ENCODE measurements at regions not wholly inside any gene's neighbourhood (a gene's known extent, or its start where the extent isn't known, plus 50 kb on each side); places are given as distances from the start of the nearest gene placed in this dataset.

DNA sequence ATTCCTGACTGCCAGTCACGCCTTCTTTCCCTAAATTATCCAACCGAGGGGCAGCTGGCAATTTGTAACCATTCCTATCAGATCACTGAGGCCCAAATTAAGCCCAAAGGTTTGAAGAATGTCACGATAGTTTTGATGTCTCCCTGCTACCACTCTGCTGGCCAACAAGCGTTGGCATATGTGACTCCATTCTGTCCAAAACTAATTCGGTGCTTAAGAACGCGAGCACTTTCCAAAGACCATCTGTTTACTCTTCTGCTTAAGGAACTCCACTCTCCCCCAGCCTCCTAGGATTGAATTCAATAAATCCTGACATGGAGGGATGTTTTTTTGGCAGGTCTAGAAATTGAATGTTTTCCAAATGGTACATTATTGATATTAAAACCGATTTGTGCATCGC, 131.5 kb upstream of the CTBP2 start:
- in situ Hi-C loops (cut with MboI), result no loop called here
- WGBS, 2 experiments (ENCODE audit: low coverage in 1 of 2, low lambda C conversion rate in 2 of 2, missing lambda C conversion rate in 2 of 2), result 29 to 33% methylated on average over 9 of the region's 9 CpGs

DNA sequence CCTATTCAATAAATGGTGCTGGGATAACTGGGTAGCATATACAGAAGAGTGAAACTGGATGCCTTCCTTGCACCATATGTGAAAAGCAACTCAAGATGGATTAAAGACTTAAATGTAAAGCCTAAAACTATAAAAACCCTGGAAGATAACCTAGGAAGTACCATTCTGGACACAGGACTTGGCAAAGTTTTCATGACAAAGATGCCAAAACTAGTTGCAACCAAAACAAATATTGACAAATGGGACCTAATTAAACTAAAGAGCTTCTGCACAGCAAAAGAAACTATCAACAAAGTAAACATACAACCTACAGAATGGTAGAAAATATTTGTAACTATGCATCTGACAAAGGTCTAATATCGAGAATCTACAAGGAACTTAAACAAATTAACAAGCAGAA, 129.1 kb upstream of the CTBP2 start:
- H3K9me2 ChIP-seq (ENCODE audit: insufficient read depth), result no peaks in the 10 kb centered on the region
- H3K4me1 ChIP-seq (ENCODE audit: insufficient read depth), result no peaks in the 10 kb centered on the region
- no peak overlapping the region for H2AFZ ChIP-seq
- 0 out of 2 replicates have a peak, but pooled peaks cover 7% of the 10 kb centered on the region for H3K27me3 ChIP-seq (replicated peaks; ENCODE audit: insufficient read depth)
- 53 to 58% methylated on average over 1 of the region's 1 CpG for WGBS, 2 experiments (ENCODE audit: low coverage in 1 of 2, low lambda C conversion rate in 2 of 2, missing lambda C conversion rate in 2 of 2)
- no peak for TF ChIP-seq EZH2phosphoT487 (IDR thresholded peaks at IDR 0.05; ENCODE audit: insufficient read depth, low read depth)
- TF ChIP-seq EZH2 (IDR thresholded peaks at IDR 0.05; ENCODE audit: insufficient read depth, poor library complexity, severe bottlenecking), result no peak
- DNase-seq, result no peak
- H3K36me3 ChIP-seq (ENCODE audit: low read depth), result no peaks in the 10 kb centered on the region
- no peaks in the 10 kb centered on the region for H3K9me3 ChIP-seq (ENCODE audit: low read depth)
- no peaks in the 10 kb centered on the region for H3F3A ChIP-seq (ENCODE audit: insufficient read depth)
- in situ Hi-C loops (cut with MboI), result no loop called here
- H3K79me2 ChIP-seq (ENCODE audit: insufficient read depth), result no peaks in the 10 kb centered on the region
- no peaks in the 10 kb centered on the region for H4K20me1 ChIP-seq (ENCODE audit: insufficient read depth)
- H3K4me3 ChIP-seq, result no peak overlapping the region
- no peak overlapping the region for H3K27ac ChIP-seq
- H3K9ac ChIP-seq, result no peak overlapping the region
- no peak overlapping the region for H3K4me2 ChIP-seq (ENCODE audit: unreplicated experiment)

More for the DNA sequence above, 131.5 kb upstream of the CTBP2 start:
- H3K9me2 ChIP-seq (ENCODE audit: insufficient read depth), result no peaks in the 10 kb centered on the region
- H4K20me1 ChIP-seq (ENCODE audit: insufficient read depth), result no peaks in the 10 kb centered on the region
- no peak overlapping the region for H3K9ac ChIP-seq
- no peak for DNase-seq
- no peak overlapping the region for H3K4me2 ChIP-seq (ENCODE audit: unreplicated experiment)
- TF ChIP-seq EZH2phosphoT487 (IDR thresholded peaks at IDR 0.05; ENCODE audit: insufficient read depth, low read depth) (no peak), EZH2 (IDR thresholded peaks at IDR 0.05; ENCODE audit: insufficient read depth, poor library complexity, severe bottlenecking) (no peak)
- no peak overlapping the region for H2AFZ ChIP-seq
- H3K4me1 ChIP-seq (ENCODE audit: insufficient read depth), result no peaks in the 10 kb centered on the region
- no peaks in the 10 kb centered on the region for H3K36me3 ChIP-seq (ENCODE audit: low read depth)
- H3K27ac ChIP-seq, result no peak overlapping the region
- H3F3A ChIP-seq (ENCODE audit: insufficient read depth), result no peaks in the 10 kb centered on the region
- no peak overlapping the region for H3K4me3 ChIP-seq
- 0 out of 2 replicates have a peak, but pooled peaks cover 5% of the 10 kb centered on the region for H3K27me3 ChIP-seq (replicated peaks; ENCODE audit: insufficient read depth)
- H3K9me3 ChIP-seq (ENCODE audit: low read depth), result no peaks in the 10 kb centered on the region
- no peaks in the 10 kb centered on the region for H3K79me2 ChIP-seq (ENCODE audit: insufficient read depth)

GRCh38 chr10:125284875-125285597, 124.7 kb upstream of the CTBP2 start:
- H3K27ac ChIP-seq, result no peak overlapping the region

DNA sequence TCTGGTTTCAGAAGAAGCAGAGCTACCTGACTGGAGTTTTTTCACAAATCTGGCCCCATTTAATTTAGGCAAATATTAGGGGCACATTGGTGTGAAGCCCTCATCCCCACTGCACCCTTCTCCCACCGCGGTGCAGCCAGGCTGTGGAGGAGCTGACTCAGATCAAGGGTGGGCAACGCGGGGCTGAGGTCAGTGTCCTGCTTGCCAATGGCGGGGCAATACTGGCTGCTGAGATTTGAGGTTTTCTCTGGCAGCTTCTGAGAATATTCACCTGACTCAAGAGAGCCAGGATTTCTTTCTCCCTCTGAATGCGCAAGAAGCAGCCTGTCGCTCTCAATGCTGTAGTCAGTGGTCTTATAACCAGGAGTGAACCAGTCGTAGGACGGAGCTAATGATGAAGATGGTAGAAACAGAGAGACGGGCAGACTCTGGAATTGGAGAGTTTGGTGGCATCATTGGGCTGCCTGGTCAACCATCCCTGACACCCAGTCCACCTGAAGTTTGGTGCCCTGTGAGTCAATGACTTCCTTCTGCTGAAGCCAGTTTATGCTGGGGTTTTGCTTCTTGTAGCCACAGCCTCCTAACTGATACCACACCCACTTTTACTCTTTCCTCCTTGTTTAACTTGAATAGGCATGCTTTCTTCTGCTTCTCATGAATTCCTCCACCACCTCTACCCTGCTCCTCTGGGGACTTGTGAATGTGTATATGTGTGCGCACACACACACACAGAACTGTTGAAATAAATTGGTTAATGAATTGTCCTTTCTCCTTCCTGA, 123.7 kb upstream of the CTBP2 start:
- Histone ChIP-seq H3K36me3 (ENCODE audit: low read depth) (no peaks in the 10 kb centered on the region), H3F3A (ENCODE audit: insufficient read depth) (no peaks in the 10 kb centered on the region), H3K4me3 (no peak overlapping the region), H3K4me1 (ENCODE audit: insufficient read depth) (no peaks in the 10 kb centered on the region), H3K79me2 (ENCODE audit: insufficient read depth) (no peaks in the 10 kb centered on the region), H3K27ac (no peak overlapping the region), H2AFZ (no peak overlapping the region), H3K27me3 (replicated peaks; ENCODE audit: insufficient read depth) (peaks cover 19% of the 10 kb centered on the region; the same call in 1 of the 2 replicates), H3K9me2 (ENCODE audit: insufficient read depth) (no peaks in the 10 kb centered on the region), H3K9me3 (ENCODE audit: low read depth) (no peaks in the 10 kb centered on the region), H3K9ac (no peak overlapping the region), H4K20me1 (ENCODE audit: insufficient read depth) (no peaks in the 10 kb centered on the region), H3K4me2 (ENCODE audit: unreplicated experiment) (no peak overlapping the region)
- WGBS, 2 experiments (ENCODE audit: low coverage in 1 of 2, low lambda C conversion rate in 2 of 2, missing lambda C conversion rate in 2 of 2), result 75 to 77% methylated on average over 11 of the region's 11 CpGs
- in situ Hi-C loops (cut with MboI), result no loop called here
- DNase-seq, result no peak
- TF ChIP-seq EZH2 (IDR thresholded peaks at IDR 0.05; ENCODE audit: insufficient read depth, poor library complexity, severe bottlenecking) (no peak), EZH2phosphoT487 (IDR thresholded peaks at IDR 0.05; ENCODE audit: insufficient read depth, low read depth) (no peak)

More at GRCh38 chr10:125284875-125285597, 124.7 kb upstream of the CTBP2 start:
- in situ Hi-C loops (cut with MboI), result no loop called here
- no peak overlapping the region for H3K9ac ChIP-seq
- TF ChIP-seq EZH2 (IDR thresholded peaks at IDR 0.05; ENCODE audit: insufficient read depth, poor library complexity, severe bottlenecking) (no peak), EZH2phosphoT487 (IDR thresholded peaks at IDR 0.05; ENCODE audit: insufficient read depth, low read depth) (no peak)
- 40 to 50% methylated on average over 6 of the region's 6 CpGs for WGBS, 2 experiments (ENCODE audit: low coverage in 1 of 2, low lambda C conversion rate in 2 of 2, missing lambda C conversion rate in 2 of 2)
- H3K4me2 ChIP-seq (ENCODE audit: unreplicated experiment), result no peak overlapping the region
- no peaks in the 10 kb centered on the region for H3K36me3 ChIP-seq (ENCODE audit: low read depth)
- H2AFZ ChIP-seq, result no peak overlapping the region
- H3K9me3 ChIP-seq (ENCODE audit: low read depth), result no peaks in the 10 kb centered on the region
- no peaks in the 10 kb centered on the region for H3K9me2 ChIP-seq (ENCODE audit: insufficient read depth)
- H4K20me1 ChIP-seq (ENCODE audit: insufficient read depth), result no peaks in the 10 kb centered on the region
- no peak overlapping the region for H3K4me3 ChIP-seq
- peaks cover 18% of the 10 kb centered on the region; the same call in 1 of the 2 replicates for H3K27me3 ChIP-seq (replicated peaks; ENCODE audit: insufficient read depth)
- no peaks in the 10 kb centered on the region for H3K79me2 ChIP-seq (ENCODE audit: insufficient read depth)
- peak; percentile 4 for DNase-seq
- H3K4me1 ChIP-seq (ENCODE audit: insufficient read depth), result no peaks in the 10 kb centered on the region
- no peaks in the 10 kb centered on the region for H3F3A ChIP-seq (ENCODE audit: insufficient read depth)
